CD14-positive monocyte (primary cell): ENCODE measurements at regions not wholly inside any gene's neighbourhood (a gene's known extent, or its start where the extent isn't known, plus 50 kb on each side); places are given as distances from the start of the nearest gene placed in this dataset.
"Not testable (repeated sequence)": the region's sequence is repeated elsewhere in the genome, so short reads cannot be mapped to it uniquely, and the experiment has no call there.

ENCODE experiments used
- DNase-seq, 3 donors: peaks; one replicate each; pipeline ENCODE4 v3.0.0-alpha.2; 2011 to 2022
- H2AFZ ChIP-seq: 2 replicates; pipeline ENCODE4 v1.6.0; 2012; ENCODE audit warnings: mild to moderate bottlenecking, low read depth, low read length, inconsistent platforms; ENCODE audit not compliant: insufficient read depth, poor library complexity, severe bottlenecking
- H3K27ac ChIP-seq, 2 donors: 1 replicate in 1 of 2; 2 replicates in 1 of 2; pipeline ENCODE4 v1.5.1; 2012 to 2013; ENCODE audit warnings: low read length in 2 of 2, control low read depth in 1 of 2, inconsistent platforms in 1 of 2, low read depth in 1 of 2, mild to moderate bottlenecking in 1 of 2
- H3K27me3 ChIP-seq, 2 donors: one replicate each; pipeline versions ENCODE4 v1.6.0 to v1.6.1; 2011 to 2013; ENCODE audit warnings: low read length in 2 of 2; ENCODE audit not compliant: control insufficient read depth in 2 of 2, insufficient read depth in 2 of 2
- H3K36me3 ChIP-seq, 2 donors: replicated peaks in 1 of 2; 1 replicate in 1 of 2; 2 replicates in 1 of 2; pipeline versions ENCODE4 v1.5.1 to v1.6.1; 2012 to 2013; ENCODE audit warnings: low read length in 2 of 2, control low read depth in 1 of 2, inconsistent platforms in 1 of 2, mild to moderate bottlenecking in 1 of 2; ENCODE audit not compliant: insufficient read depth in 2 of 2, control insufficient read depth in 1 of 2
- H3K4me1 ChIP-seq, 2 donors: 1 replicate in 1 of 2; 2 replicates in 1 of 2; pipeline versions ENCODE4 v1.5.1 to v1.6.1; 2012 to 2013; ENCODE audit warnings: low read length in 2 of 2, control low read depth in 1 of 2, inconsistent platforms in 1 of 2, mild to moderate bottlenecking in 1 of 2, moderate library complexity in 1 of 2; ENCODE audit not compliant: insufficient read depth in 2 of 2, control insufficient read depth in 1 of 2
- H3K4me2 ChIP-seq: replicated peaks from 2 replicates; pipeline ENCODE3; 2012; ENCODE audit warnings: low read length, moderate library complexity, mild to moderate bottlenecking; ENCODE audit not compliant: poor library complexity, severe bottlenecking; ENCODE audit errors: extremely low read depth
- H3K4me3 ChIP-seq, 3 experiments: fragments of 200-600 bp in 1 of 3; sonication (generic) in 1 of 3; replicated peaks in 1 of 3; 1 replicate in 2 of 3; 2 replicates in 1 of 3; pipeline ENCODE4 v1.5.1; 2011 to 2013; ENCODE audit warnings: low read length in 3 of 3, mild to moderate bottlenecking in 3 of 3, control low read depth in 2 of 3, low read depth in 2 of 3, inconsistent platforms in 1 of 3, moderate library complexity in 1 of 3
- H3K79me2 ChIP-seq: 2 replicates; pipeline ENCODE4 v1.6.0; 2012; ENCODE audit warnings: mild to moderate bottlenecking, control low read depth, inconsistent platforms, low read length, moderate library complexity; ENCODE audit not compliant: insufficient read depth
- H3K9ac ChIP-seq: 2 replicates; pipeline ENCODE4 v1.6.0; 2017; ENCODE audit warnings: low read length, mild to moderate bottlenecking; ENCODE audit not compliant: insufficient read depth, poor library complexity, severe bottlenecking
- H3K9me3 ChIP-seq, 2 donors: replicated peaks in 1 of 2; 1 replicate in 1 of 2; 2 replicates in 1 of 2; pipeline versions ENCODE4 v1.5.1 to v1.6.1; 2012 to 2013; ENCODE audit warnings: low read length in 2 of 2, control low read depth in 1 of 2; ENCODE audit not compliant: control insufficient read depth in 1 of 2, insufficient read depth in 1 of 2
- H4K20me1 ChIP-seq: 2 replicates; pipeline ENCODE4 v1.6.0; 2012; ENCODE audit warnings: mild to moderate bottlenecking, low read length, control low read depth, moderate library complexity; ENCODE audit not compliant: insufficient read depth
- H3K27ac Mint-ChIP-seq, 7 donors: one replicate each; pipeline ENCODE4 v1.8.0; 2020; ENCODE audit warnings: mild to moderate bottlenecking in 7 of 7, mixed read lengths in 7 of 7, moderate library complexity in 6 of 7, inconsistent platforms in 2 of 7
- H3K27me3 Mint-ChIP-seq, 3 donors: one replicate each; pipeline ENCODE4 v1.8.0; 2021 to 2022; ENCODE audit warnings: low read depth in 3 of 3, mild to moderate bottlenecking in 3 of 3, mixed read lengths in 3 of 3, moderate library complexity in 3 of 3, inconsistent platforms in 1 of 3
- H3K36me3 Mint-ChIP-seq, 2 donors: one replicate each; pipeline ENCODE4 v1.8.0; 2020; ENCODE audit warnings: mixed read lengths in 2 of 2, inconsistent platforms in 1 of 2, mild to moderate bottlenecking in 1 of 2
- H3K4me1 Mint-ChIP-seq: one replicate; pipeline ENCODE4 v1.8.0; 2020; ENCODE audit warnings: mild to moderate bottlenecking, mixed read lengths
- H3K4me3 Mint-ChIP-seq, 2 donors: one replicate each; pipeline ENCODE4 v1.8.0; 2020; ENCODE audit warnings: mild to moderate bottlenecking in 2 of 2, mixed read lengths in 2 of 2, moderate library complexity in 1 of 2
- H3K9me3 Mint-ChIP-seq, 7 donors: one replicate each; pipeline ENCODE4 v1.8.0; 2020 to 2022; ENCODE audit warnings: mixed read lengths in 7 of 7, mild to moderate bottlenecking in 6 of 7, moderate library complexity in 6 of 7, inconsistent platforms in 2 of 7
- WGBS: methylation state at CpG from one replicate; pipeline ENCODE4 v1.1.5; 2013; ENCODE audit warnings: missing lambda C conversion rate; ENCODE audit not compliant: insufficient coverage; 5-methylcytosine and 5-hydroxymethylcytosine counted together
- intact Hi-C, 2 donors: fragments of 100-400 bp; cut with micrococcal nuclease; formaldehyde crosslinking; loops; one replicate each; pipeline versions ENCODE4 v1.15.0 to v1.15.1; 2023
- TF ChIP-seq, protein P1 (sequence below): fragments of 200-600 bp; IDR thresholded peaks from one replicate; pipeline ENCODE4 v1.8.0; 2022; ENCODE audit warnings: antibody characterized with exemption, mild to moderate bottlenecking

- intact Hi-C loops: no loop called here
- no peak overlapping the region for H3K4me3 Mint-ChIP-seq
- no peak overlapping the region for H3K27ac Mint-ChIP-seq
- TF ChIP-seq, protein P1, sequence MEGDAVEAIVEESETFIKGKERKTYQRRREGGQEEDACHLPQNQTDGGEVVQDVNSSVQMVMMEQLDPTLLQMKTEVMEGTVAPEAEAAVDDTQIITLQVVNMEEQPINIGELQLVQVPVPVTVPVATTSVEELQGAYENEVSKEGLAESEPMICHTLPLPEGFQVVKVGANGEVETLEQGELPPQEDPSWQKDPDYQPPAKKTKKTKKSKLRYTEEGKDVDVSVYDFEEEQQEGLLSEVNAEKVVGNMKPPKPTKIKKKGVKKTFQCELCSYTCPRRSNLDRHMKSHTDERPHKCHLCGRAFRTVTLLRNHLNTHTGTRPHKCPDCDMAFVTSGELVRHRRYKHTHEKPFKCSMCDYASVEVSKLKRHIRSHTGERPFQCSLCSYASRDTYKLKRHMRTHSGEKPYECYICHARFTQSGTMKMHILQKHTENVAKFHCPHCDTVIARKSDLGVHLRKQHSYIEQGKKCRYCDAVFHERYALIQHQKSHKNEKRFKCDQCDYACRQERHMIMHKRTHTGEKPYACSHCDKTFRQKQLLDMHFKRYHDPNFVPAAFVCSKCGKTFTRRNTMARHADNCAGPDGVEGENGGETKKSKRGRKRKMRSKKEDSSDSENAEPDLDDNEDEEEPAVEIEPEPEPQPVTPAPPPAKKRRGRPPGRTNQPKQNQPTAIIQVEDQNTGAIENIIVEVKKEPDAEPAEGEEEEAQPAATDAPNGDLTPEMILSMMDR: no peak
- no peaks in the 10 kb centered on the region for H3K79me2 ChIP-seq
- H3K27me3 ChIP-seq: no peaks in the 10 kb centered on the region
- no peaks in the 10 kb centered on the region for H3K36me3 Mint-ChIP-seq
- no peaks in the 10 kb centered on the region for H4K20me1 ChIP-seq
- H3K4me2 ChIP-seq: no peak overlapping the region
- H3K9me3 Mint-ChIP-seq: peaks cover 3 to 24% (median 12%) of the 10 kb centered on the region in 7 donors
- H3K27me3 Mint-ChIP-seq: peaks cover 0 to 1% (median 0%) of the 10 kb centered on the region in 3 donors
- peaks cover 0 to 22% of the 10 kb centered on the region in 2 donors for H3K9me3 ChIP-seq
- no peak overlapping the region for H3K4me3 ChIP-seq
- DNase-seq: no peak
- H3K4me1 Mint-ChIP-seq: no peaks in the 10 kb centered on the region
- no peak overlapping the region for H2AFZ ChIP-seq
- no CpG with 5 or more reads among the region's 2 CpGs for WGBS
- H3K36me3 ChIP-seq: no peaks in the 10 kb centered on the region
- H3K9ac ChIP-seq: no peak overlapping the region
- H3K4me1 ChIP-seq: no peaks in the 10 kb centered on the region
- H3K27ac ChIP-seq: no peak overlapping the region
These were observed 2062.7 kb upstream of the CDH6 start for GRCh38 chr5:29130786-29131185.

DNA sequence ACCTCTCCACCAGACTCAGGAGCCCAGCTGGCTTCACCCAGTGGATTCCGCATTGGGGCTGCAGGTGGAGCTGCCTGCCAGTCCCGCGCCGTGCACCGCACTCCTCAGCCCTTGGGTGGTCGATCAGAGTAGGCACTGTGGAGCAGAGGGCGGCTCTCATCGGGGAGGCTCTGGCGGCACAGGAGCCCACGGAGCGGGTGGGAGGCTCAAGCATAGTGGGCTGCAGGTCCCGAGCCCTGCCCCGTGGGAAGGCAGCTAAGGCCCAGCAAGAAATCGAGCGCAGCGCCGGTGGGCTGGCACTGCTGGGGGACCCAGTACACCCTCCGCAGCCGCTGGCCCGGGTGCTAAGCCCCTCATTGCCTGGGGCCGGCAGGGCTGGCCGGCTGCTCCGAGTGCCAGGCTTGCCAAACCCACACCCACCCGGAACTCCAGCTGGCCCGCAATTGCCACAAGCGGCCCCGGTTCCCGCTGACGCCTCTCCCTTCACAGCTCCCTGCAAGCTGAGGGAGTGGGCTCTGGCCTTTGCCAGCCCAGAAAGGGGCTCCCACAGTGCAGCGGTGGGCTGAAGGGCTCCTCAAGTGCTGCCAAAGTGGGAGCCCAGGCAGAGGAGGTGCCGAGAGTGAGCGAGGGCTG, 2065.8 kb upstream of the CDH6 start:
- H3K27ac Mint-ChIP-seq, H3K9ac ChIP-seq, H3K4me1 Mint-ChIP-seq, H3K4me1 ChIP-seq, DNase-seq, H3K27me3 ChIP-seq, H3K4me3 Mint-ChIP-seq, intact Hi-C loops, H3K27ac ChIP-seq, H3K4me3 ChIP-seq, H2AFZ ChIP-seq, H3K27me3 Mint-ChIP-seq, H3K36me3 Mint-ChIP-seq, H4K20me1 ChIP-seq, H3K4me2 ChIP-seq, H3K79me2 ChIP-seq, H3K36me3 ChIP-seq: not testable (repeated sequence)
- peaks cover 0 to 18% of the 10 kb centered on the region in 2 donors for H3K9me3 ChIP-seq
- WGBS: 94% methylated on average over 18 of the region's 32 CpGs
- peaks cover 3 to 18% (median 8%) of the 10 kb centered on the region in 7 donors for H3K9me3 Mint-ChIP-seq

- H2AFZ ChIP-seq, H3K27me3 ChIP-seq, H3K4me3 ChIP-seq, H3K27me3 Mint-ChIP-seq, H4K20me1 ChIP-seq, H3K79me2 ChIP-seq, H3K9ac ChIP-seq, H3K36me3 Mint-ChIP-seq, intact Hi-C loops, H3K27ac ChIP-seq, H3K36me3 ChIP-seq, DNase-seq, H3K4me1 Mint-ChIP-seq, H3K4me2 ChIP-seq, H3K4me3 Mint-ChIP-seq, H3K4me1 ChIP-seq, H3K27ac Mint-ChIP-seq: not testable (repeated sequence)
- peaks cover 0 to 15% of the 10 kb centered on the region in 2 donors for H3K9me3 ChIP-seq
- peaks cover 3 to 18% (median 8%) of the 10 kb centered on the region in 7 donors for H3K9me3 Mint-ChIP-seq
- 89% methylated on average over 14 of the region's 14 CpGs for WGBS
These were observed 2067.0 kb upstream of the CDH6 start for GRCh38 chr5:29126462-29126861.
